RCC 7860 (cell line): ENCODE measurements at regions not wholly inside any gene's neighbourhood (a gene's known extent, or its start where the extent isn't known, plus 50 kb on each side); places are given as distances from the start of the nearest gene placed in this dataset.

Experiments used
- DNase-seq: peaks from one replicate; pipeline ENCODE4 v3.0.0-alpha.2; 2015; ENCODE audit warnings: low spot score
- FAIRE-seq: peaks from 2 replicates; lab custom pipeline; 2012; peaks lifted over from hg19 to GRCh38; lab: Jason Lieb, UNC

GRCh38 chr19:31906111-31906871 is 439.1 kb upstream of the ZNF507 start:
- FAIRE-seq (no peak), DNase-seq (no peak)

- DNase-seq (no peak), FAIRE-seq (no peak)
These were observed 437.7 kb upstream of the ZNF507 start for GRCh38 chr19:31907661-31908060.

- FAIRE-seq: no peak
- no peak for DNase-seq
These were observed 437.3 kb upstream of the ZNF507 start for GRCh38 chr19:31908080-31908479.

- FAIRE-seq: no peak
- DNase-seq: no peak
These were observed 436.7 kb upstream of the ZNF507 start for GRCh38 chr19:31908496-31909225.

GRCh38 chr19:31910224-31910623 is 435.2 kb upstream of the ZNF507 start:
- no peak for FAIRE-seq
- no peak for DNase-seq

GRCh38 chr19:31911577-31911976 is 433.8 kb upstream of the ZNF507 start:
- FAIRE-seq: no peak

GRCh38 chr19:31913103-31913661 is 432.2 kb upstream of the ZNF507 start:
- FAIRE-seq (no peak), DNase-seq (no peak)

More at GRCh38 chr19:31911577-31911976, 433.8 kb upstream of the ZNF507 start:
- DNase-seq: no peak

- DNase-seq (no peak), FAIRE-seq (no peak)
These were observed 415.0 kb upstream of the ZNF507 start for GRCh38 chr19:31930401-31930800.

GRCh38 chr19:31937983-31938382 is 407.4 kb upstream of the ZNF507 start:
- DNase-seq: no peak
- FAIRE-seq: no peak

- FAIRE-seq: no peak
- DNase-seq: no peak
These were observed 406.7 kb upstream of the ZNF507 start for GRCh38 chr19:31938675-31939074.

GRCh38 chr19:31940396-31940795 is 405.0 kb upstream of the ZNF507 start:
- FAIRE-seq (no peak), DNase-seq (no peak)

- no peak for FAIRE-seq
- DNase-seq: no peak
These were observed 402.2 kb upstream of the ZNF507 start for GRCh38 chr19:31943191-31943661.

GRCh38 chr19:31943778-31944177 is 401.6 kb upstream of the ZNF507 start:
- no peak for FAIRE-seq

GRCh38 chr19:31944326-31944725 is 401.1 kb upstream of the ZNF507 start:
- FAIRE-seq: no peak
- DNase-seq: no peak

More at GRCh38 chr19:31943778-31944177, 401.6 kb upstream of the ZNF507 start:
- no peak for DNase-seq

- FAIRE-seq (no peak), DNase-seq (no peak)
These were observed 398.9 kb upstream of the ZNF507 start for GRCh38 chr19:31946491-31946890.

GRCh38 chr19:31947436-31948115 is 397.8 kb upstream of the ZNF507 start:
- FAIRE-seq (no peak), DNase-seq (no peak)

- no peak for FAIRE-seq
- DNase-seq: no peak
These were observed 392.7 kb upstream of the ZNF507 start for GRCh38 chr19:31952693-31953092.

- FAIRE-seq (no peak), DNase-seq (no peak)
These were observed 390.3 kb upstream of the ZNF507 start for GRCh38 chr19:31955061-31955460.

- FAIRE-seq (no peak), DNase-seq (no peak)
These were observed 389.5 kb upstream of the ZNF507 start for GRCh38 chr19:31955884-31956283.

GRCh38 chr19:31956771-31957392 is 388.5 kb upstream of the ZNF507 start:
- no peak for DNase-seq
- FAIRE-seq: no peak

GRCh38 chr19:31957711-31958110 is 387.7 kb upstream of the ZNF507 start:
- FAIRE-seq (no peak), DNase-seq (no peak)
